GM19025 (cell line): ENCODE measurements at regions not wholly inside any gene's neighbourhood (a gene's known extent, or its start where the extent isn't known, plus 50 kb on each side); places are given as distances from the start of the nearest gene placed in this dataset.

Experiments
- ATAC-seq: cut with Tn5 transposase; IDR thresholded peaks from one replicate; pipeline ENCODE4 v1.9.1; 2021; ENCODE audit warnings: mild to moderate bottlenecking, low read depth, moderate library complexity; ENCODE audit not compliant: unreplicated experiment

- no peak for ATAC-seq
These were observed 342.4 kb downstream of the TNS1 start for GRCh38 chr2:217660423-217660822.

DNA sequence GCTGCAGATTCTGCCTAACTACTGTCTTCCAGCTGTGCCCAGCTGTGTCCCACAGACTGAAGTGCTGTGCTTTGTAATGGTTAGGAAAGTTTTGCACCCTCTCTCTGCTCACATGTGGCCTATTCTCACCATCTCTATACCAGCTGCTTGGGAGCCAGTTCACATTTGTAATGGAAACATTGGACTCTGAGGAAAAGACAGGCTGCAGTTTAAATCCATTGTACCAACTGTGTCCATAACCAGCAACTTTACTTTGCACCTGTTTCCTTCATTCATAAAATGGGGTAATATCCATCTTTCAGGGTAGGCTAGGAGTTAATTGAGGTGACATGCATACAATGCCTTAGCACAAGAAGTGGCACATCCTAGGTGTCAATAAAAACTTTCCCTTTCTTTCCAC lies 344.0 kb downstream of the TNS1 start:
- no peak for ATAC-seq

DNA sequence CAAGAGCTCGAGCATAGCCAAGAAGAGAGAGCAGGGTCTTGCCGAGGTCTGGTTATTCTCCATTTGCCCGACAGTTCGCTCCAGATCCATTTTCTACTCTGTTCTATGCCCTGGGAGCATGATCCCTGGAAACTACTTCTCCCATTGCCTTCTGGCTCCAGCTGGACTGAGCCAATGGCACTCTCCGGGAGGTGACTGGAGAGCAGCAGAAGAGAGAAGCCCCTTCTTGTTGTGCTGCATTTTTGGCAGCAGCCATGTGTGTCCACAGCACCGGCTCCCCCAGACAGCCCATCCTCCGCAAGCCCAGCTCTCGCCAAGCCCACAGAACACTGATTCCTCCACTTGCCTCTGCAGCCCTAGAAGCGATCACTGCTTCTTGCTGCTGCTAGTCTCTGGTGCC lies 345.5 kb downstream of the TNS1 start:
- no peak for ATAC-seq

DNA sequence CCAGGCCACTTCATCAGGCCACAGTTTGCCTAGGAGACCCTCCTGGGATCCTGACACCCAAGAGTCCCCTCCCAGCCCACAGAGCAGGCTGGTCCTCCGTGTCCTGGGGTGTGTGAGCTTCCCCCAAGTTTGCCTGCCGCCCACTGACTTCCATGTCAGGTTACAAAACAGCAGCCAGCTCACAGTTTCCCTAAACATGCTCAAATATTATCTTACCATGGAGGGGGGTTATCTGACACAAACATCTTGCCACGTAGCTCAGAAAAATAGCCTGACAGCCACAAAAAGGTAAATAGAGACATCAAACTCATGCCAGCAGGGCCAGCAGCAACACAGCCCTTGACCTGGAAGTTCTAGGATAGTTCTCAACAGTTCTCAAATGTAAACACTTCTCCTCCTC lies 346.5 kb downstream of the TNS1 start:
- no peak for ATAC-seq

- ATAC-seq = no peak
These were observed 347.1 kb downstream of the TNS1 start for GRCh38 chr2:217655651-217656050.

DNA sequence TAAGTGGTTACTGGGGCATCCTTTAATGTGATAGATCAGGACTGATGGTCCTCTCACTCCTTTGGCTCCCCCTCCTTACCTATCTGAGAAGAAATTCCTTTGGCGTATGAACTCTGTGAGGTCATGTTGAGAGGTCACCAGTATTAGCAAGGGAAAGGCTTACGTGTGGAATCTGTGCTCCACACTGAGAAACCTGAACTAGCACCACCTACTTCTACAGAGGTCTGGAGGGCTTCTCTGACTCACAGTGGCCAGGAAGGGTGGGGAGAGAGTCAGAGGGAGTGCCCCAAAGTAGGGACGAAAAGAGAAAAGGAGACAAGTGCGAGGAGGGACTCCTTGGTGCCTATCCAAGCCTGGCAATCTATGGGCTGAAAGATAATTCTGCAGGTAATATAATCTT lies 348.6 kb downstream of the TNS1 start:
- no peak for ATAC-seq

GRCh38 chr2:217652761-217653639 lies 349.8 kb downstream of the TNS1 start:
- no peak for ATAC-seq

DNA sequence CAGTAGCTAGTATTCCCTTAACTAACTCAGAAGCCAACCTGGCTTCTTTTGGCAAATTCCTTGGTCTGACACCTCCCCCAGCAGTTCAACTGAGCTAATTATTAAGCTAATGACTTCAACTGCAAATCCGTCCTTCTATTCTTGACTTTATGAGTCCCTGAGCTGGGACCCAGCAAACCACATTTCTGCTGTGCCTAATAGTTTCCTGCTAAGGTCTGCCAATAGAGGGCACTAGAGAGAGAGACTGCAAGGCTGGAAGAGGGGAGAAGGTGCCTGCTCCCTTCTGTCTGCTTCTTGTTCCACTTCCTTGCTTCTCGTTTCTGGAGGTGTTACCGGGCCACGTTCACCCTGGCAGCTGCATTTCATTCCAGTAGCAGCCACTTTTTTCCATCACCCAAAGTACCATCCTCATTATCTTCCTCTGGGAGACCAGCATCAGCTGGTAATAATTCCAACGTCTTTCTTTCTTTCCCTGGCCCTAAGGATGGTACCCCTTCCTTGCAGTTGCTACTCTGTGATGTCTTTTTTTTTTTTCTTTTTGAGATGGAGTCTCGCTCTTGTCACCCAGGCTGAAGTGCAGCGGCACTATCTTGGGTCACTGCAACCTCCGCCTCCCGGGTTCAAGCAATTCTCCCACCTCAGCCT lies 352.0 kb downstream of the TNS1 start:
- peak; percentile 66 for ATAC-seq

DNA sequence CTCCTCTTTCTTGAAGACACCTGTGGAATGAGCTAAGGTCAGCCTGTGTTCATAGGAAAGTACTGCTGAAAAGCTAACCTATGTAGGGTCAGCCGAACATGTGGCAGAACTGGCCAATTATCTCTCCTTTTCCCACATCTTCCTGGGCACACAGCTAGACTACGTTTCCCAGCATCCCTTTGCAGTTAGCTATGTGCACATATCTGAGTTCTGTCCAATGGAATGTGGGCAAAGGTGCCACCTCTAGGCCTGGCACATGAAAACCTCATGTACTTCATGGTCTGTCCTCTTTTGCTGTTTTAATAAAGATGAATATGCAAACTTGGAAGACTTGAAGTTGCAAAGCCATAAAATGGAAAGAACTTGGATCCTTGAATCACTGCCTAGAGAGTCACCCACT lies 352.6 kb downstream of the TNS1 start:
- ATAC-seq = no peak

DNA sequence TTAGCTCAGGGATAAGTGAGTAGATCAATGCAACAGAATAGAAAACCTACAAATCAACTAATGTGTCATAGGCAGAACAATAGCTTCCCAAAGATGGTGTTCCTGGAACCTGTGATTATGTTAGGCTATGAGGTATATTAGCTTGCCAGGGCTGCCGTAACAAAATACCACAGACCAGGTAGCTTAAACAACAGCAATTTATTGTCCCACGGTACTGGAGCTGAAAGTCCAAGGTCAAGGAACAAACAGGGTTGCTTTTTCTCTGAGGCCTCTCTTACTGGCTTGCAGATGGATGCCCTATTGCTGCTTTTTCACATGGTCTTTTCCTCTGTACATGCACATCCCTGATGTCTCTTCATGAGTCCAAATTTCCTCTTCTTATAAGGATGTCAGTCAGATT lies 354.9 kb downstream of the TNS1 start:
- no peak for ATAC-seq

- ATAC-seq = no peak
These were observed 355.6 kb downstream of the TNS1 start for GRCh38 chr2:217647226-217647625.

GRCh38 chr2:217645896-217646295 lies 356.9 kb downstream of the TNS1 start:
- ATAC-seq = no peak

- no peak for ATAC-seq
These were observed 358.9 kb downstream of the TNS1 start for GRCh38 chr2:217643789-217644301.

DNA sequence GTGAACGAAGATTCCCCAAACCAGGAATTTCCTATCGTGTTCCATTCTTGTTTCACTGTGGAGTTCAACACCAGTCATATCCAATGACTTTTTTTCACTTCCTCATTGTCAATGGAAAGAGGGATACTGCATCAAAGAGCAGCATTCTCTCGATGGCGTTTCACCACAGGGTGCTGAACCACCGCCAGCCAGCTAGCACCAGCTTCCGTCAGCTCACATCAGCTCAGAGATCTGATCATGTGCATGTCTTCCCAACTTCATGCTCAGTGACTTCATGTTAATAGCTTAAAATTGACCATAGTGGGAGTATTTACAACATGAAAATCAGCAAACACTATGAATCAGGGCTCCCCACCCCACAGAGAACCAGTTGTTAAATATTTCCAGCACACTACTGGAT lies 359.9 kb downstream of the TNS1 start:
- no peak for ATAC-seq

DNA sequence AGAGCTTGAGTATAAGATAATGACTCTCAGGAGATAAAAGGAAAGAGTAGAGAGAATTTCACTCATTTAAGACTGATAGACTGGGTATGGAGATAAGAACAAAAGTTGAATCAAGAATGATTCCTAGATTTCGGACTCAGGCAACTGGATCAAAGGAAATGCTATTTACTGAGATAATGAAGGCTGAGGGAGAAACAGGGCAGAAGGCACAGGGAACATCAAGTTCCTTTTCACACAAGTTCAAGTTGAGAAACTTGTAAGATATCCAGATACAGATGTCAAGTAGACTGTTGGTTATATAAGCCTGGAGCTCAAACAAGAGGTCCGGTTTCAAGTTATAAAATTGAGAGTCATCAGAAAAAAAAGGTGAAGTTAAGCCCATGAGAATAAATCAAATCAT lies 360.8 kb downstream of the TNS1 start:
- no peak for ATAC-seq

GRCh38 chr2:217639481-217639880 lies 363.3 kb downstream of the TNS1 start:
- no peak for ATAC-seq

DNA sequence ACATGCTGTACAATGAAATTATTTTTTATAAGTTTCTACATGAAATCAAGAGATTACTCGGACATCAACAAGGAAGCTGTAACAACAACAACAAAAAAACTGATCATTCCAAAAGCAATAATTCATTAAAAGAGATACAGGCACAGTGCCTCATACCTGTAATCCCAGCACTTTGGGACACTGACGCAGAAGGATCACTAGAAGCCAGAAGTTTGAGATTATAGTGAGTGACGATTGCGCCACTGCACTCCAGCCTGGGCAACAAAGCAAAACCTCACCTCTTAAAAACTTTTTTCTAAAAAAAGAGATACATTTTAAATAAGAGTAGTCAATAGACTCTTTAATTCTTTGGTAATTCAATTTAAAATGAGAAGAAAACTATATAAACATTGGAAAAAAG lies 364.3 kb downstream of the TNS1 start:
- no peak for ATAC-seq

DNA sequence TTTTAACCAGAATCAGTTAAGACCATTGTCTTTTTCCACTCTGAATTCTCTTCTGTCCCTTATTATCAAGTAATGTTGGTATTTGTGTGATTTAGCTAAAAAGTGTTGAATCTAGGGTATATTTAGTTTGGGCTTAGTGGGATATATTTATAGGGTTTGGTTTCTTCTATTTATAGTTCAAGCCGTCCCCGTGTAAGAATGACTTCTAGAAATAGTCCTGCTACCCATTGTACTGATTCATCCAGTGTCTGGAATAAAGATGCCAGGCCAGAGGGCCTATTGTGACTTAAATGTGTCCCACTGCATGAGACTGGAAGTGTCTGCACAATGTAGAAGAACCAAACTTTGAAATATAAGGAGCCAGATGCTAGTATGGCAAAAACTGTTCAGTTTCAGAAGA lies 364.8 kb downstream of the TNS1 start:
- no peak for ATAC-seq

DNA sequence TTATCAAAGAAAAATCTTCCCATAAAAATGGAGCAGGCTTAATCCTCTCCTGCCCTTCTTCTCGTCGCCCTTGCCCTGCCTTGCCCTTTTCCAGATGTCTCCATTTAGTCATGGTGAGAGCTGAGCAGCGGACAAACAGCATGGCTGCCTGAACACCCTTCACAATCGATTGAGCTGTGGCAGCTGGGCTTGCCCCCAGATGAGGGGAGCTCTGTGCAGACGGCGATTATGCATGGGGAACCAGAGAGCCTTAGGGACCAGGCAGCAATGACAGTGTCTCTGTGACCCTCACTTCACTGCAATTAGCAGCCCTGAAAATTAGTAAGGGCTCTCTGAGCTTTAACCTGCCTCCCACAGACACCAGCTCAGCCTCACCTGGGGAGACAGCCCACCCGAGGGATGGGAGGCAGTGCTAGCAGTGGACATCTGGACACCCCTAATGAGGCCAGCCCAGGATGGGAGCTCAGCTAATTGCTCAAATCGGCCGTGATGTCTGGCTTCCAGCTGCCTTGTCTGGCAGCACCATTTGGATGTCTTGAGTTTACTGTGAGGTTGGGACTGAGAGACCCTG lies 365.7 kb downstream of the TNS1 start:
- ATAC-seq = no peak

DNA sequence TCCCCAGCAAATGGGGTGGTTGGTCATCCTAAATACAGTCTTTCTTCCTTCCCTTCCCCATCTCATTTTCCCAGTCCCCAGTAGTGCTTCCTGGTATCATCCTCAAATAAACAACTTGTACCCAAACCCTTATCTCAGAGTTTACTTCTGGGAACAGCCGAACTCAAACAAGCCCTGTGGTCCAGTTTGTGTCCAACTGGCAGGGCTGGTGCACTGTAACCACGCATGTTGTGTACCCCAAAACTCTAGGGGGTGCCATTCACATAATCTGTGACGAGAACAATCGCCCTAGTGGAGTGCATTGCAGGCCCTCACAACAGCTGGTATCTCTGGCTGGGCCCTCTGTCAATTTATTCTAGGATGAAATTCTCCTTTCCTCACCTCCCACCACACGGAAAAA lies 366.2 kb downstream of the TNS1 start:
- no peak for ATAC-seq

DNA sequence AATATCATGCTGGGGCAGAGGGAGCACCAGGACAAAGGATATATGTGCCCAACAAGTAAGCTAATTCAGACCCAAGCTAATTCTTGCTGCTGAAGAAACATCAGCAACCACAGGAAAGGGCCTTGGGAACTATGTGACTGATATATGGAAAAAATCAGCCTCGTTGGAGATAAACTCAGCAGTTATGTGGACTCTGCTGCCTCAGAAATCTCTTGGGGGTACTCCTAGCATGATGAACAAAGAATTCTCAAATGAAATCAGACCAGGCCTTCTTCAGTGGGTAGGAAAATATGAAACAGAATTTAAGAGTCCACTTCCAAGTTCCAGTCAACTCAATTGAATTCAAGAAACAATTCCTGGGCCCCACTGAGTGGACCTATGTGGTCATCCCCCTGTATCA lies 367.9 kb downstream of the TNS1 start:
- ATAC-seq = no peak

DNA sequence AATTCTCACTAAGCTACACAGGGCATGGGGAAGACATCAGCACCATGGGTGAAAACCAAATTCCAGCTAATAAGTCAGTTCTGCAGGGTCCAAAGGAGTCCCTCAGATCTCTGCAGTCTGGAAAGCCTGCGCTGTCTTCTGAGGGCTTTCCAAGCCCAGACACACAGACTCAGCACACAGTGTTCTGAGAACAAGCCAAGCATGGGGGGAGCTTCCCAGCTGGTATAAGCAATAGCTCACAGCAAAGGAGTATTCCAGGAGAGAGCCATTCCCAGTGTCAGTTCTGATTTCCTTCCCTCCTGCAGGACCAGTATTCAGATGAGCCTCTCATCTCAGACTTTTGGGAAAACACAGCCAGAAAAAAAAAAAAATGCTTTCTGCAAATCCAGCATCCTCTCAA lies 370.8 kb downstream of the TNS1 start:
- no peak for ATAC-seq
